ENCODE measurements at regions not wholly inside any gene's neighbourhood (a gene's known extent, or its start where the extent isn't known, plus 50 kb on each side); places are given as distances from the start of the nearest gene placed in this dataset.

- in situ Hi-C loops (cut with HindIII; ENCODE audit: low sequenced_read_pairs): no loop called here
Observed at GRCh38 chr11:20311444-20311843, 52.1 kb upstream of the HTATIP2 start.

- in situ Hi-C loops (cut with HindIII; ENCODE audit: low sequenced_read_pairs): no loop called here
Observed at GRCh38 chr11:20310596-20311394, 52.7 kb upstream of the HTATIP2 start.

- in situ Hi-C loops (cut with HindIII; ENCODE audit: low sequenced_read_pairs): no loop called here
Observed at GRCh38 chr11:20310137-20310536, 53.4 kb upstream of the HTATIP2 start.

GRCh38 chr11:20309231-20310025, 54.1 kb upstream of the HTATIP2 start:
- in situ Hi-C loops (cut with HindIII; ENCODE audit: low sequenced_read_pairs): no loop called here

- in situ Hi-C loops (cut with HindIII; ENCODE audit: low sequenced_read_pairs): no loop called here
Observed at GRCh38 chr11:20308601-20309000, 54.9 kb upstream of the HTATIP2 start.

GRCh38 chr11:20303391-20303965, 60.0 kb upstream of the HTATIP2 start:
- in situ Hi-C loops (cut with HindIII; ENCODE audit: low sequenced_read_pairs): no loop called here

GRCh38 chr11:20293992-20294391, 69.5 kb upstream of the HTATIP2 start:
- in situ Hi-C loops (cut with HindIII; ENCODE audit: low sequenced_read_pairs): no loop called here

GRCh38 chr11:20293531-20293930, 70.0 kb upstream of the HTATIP2 start:
- in situ Hi-C loops (cut with HindIII; ENCODE audit: low sequenced_read_pairs): no loop called here

- in situ Hi-C loops (cut with HindIII; ENCODE audit: low sequenced_read_pairs): no loop called here
Observed at GRCh38 chr11:20289732-20290131, 73.8 kb upstream of the HTATIP2 start.

- in situ Hi-C loops (cut with HindIII; ENCODE audit: low sequenced_read_pairs): no loop called here
Observed at GRCh38 chr11:20283475-20283874, 80.0 kb upstream of the HTATIP2 start.

- in situ Hi-C loops (cut with HindIII; ENCODE audit: low sequenced_read_pairs): no loop called here
Observed at GRCh38 chr11:20278727-20279126, 84.8 kb upstream of the HTATIP2 start.

- in situ Hi-C loops (cut with HindIII; ENCODE audit: low sequenced_read_pairs): no loop called here
Observed at GRCh38 chr11:20277014-20277413, 86.5 kb upstream of the HTATIP2 start.

GRCh38 chr11:20275987-20276965, 87.2 kb upstream of the HTATIP2 start:
- in situ Hi-C loops (cut with HindIII; ENCODE audit: low sequenced_read_pairs): no loop called here

GRCh38 chr11:20274031-20274430, 89.5 kb upstream of the HTATIP2 start:
- in situ Hi-C loops (cut with HindIII; ENCODE audit: low sequenced_read_pairs): loop anchor here (25.0 kb wide), 1 partner anchor 88 kb away; the partner anchor contains the start of gene HTATIP2

GRCh38 chr11:20261526-20261925, 101.3 kb upstream of the DBX1 start:
- in situ Hi-C loops (cut with HindIII; ENCODE audit: low sequenced_read_pairs): loop anchor here (25.0 kb wide), 1 partner anchor 101 kb away; the partner anchor contains the start of gene HTATIP2

GRCh38 chr11:20260307-20260706, 100.0 kb upstream of the DBX1 start:
- in situ Hi-C loops (cut with HindIII; ENCODE audit: low sequenced_read_pairs): loop anchor here (25.0 kb wide), 1 partner anchor 102 kb away; the partner anchor contains the start of gene HTATIP2

GRCh38 chr11:20259506-20259905, 99.2 kb upstream of the DBX1 start:
- in situ Hi-C loops (cut with HindIII; ENCODE audit: low sequenced_read_pairs): loop anchor here (25.0 kb wide), 1 partner anchor 103 kb away; the partner anchor contains the start of gene HTATIP2

GRCh38 chr11:20258376-20258895, 98.2 kb upstream of the DBX1 start:
- in situ Hi-C loops (cut with HindIII; ENCODE audit: low sequenced_read_pairs): loop anchor here (25.0 kb wide), 1 partner anchor 104 kb away; the partner anchor contains the start of gene HTATIP2

- in situ Hi-C loops (cut with HindIII; ENCODE audit: low sequenced_read_pairs): loop anchor here (25.0 kb wide), 1 partner anchor 105 kb away; the partner anchor contains the start of gene HTATIP2
Observed at GRCh38 chr11:20256925-20257324, 96.7 kb upstream of the DBX1 start.

- in situ Hi-C loops (cut with HindIII; ENCODE audit: low sequenced_read_pairs): loop anchor here (25.0 kb wide), 1 partner anchor 109 kb away; the partner anchor contains the start of gene HTATIP2
Observed at GRCh38 chr11:20253796-20254195, 93.5 kb upstream of the DBX1 start.
